Keratinocyte (primary cell): ENCODE measurements at regions not wholly inside any gene's neighbourhood (a gene's known extent, or its start where the extent isn't known, plus 50 kb on each side); places are given as distances from the start of the nearest gene placed in this dataset.

Experiments used
- DNase-seq: peaks from one replicate; pipeline ENCODE4 v3.0.0-alpha.2; 2011; ENCODE audit warnings: low read depth, missing footprints, low spot score
- FAIRE-seq: peaks from 2 replicates; lab custom pipeline; 2011; peaks lifted over from hg19 to GRCh38; lab: Jason Lieb, UNC
- H2AFZ ChIP-seq: 2 replicates; pipeline ENCODE4 v1.6.0; 2012; ENCODE audit warnings: low read length, control low read depth, inconsistent platforms; ENCODE audit not compliant: control insufficient read depth
- H3K27ac ChIP-seq: 2 replicates; pipeline ENCODE4 v1.5.1; 2011; ENCODE audit warnings: low read length; ENCODE audit not compliant: control insufficient read depth, insufficient read depth
- H3K27me3 ChIP-seq: 3 replicates; pipeline ENCODE4 v1.6.0; 2011; ENCODE audit warnings: low read length; ENCODE audit not compliant: control insufficient read depth, insufficient read depth; ENCODE audit errors: extremely low read depth
- H3K36me3 ChIP-seq, 2 experiments: 2 replicates in 1 of 2; 3 replicates in 1 of 2; pipeline ENCODE4 v1.5.1; 2011; ENCODE audit warnings: low read length in 2 of 2, mild to moderate bottlenecking in 1 of 2; ENCODE audit not compliant: control insufficient read depth in 2 of 2, insufficient read depth in 2 of 2; ENCODE audit errors: extremely low read depth in 1 of 2
- H3K4me1 ChIP-seq: 3 replicates; pipeline ENCODE4 v1.5.1; 2011; ENCODE audit warnings: low read length; ENCODE audit not compliant: control insufficient read depth, insufficient read depth; ENCODE audit errors: extremely low read depth
- H3K4me2 ChIP-seq: 3 replicates; pipeline ENCODE4 v1.6.0; 2011; ENCODE audit warnings: low read depth, low read length; ENCODE audit not compliant: control insufficient read depth, insufficient read depth; ENCODE audit errors: extremely low read depth
- H3K4me3 ChIP-seq, 3 experiments: fragments of 200-600 bp in 1 of 3; sonication (generic) in 1 of 3; 2 replicates in 2 of 3; 3 replicates in 1 of 3; pipeline ENCODE4 v1.5.1; 2011 to 2016; ENCODE audit warnings: low read length in 3 of 3, mild to moderate bottlenecking in 3 of 3, control low read depth in 2 of 3, inconsistent platforms in 1 of 3, low read depth in 1 of 3, mixed read lengths in 1 of 3, mixed run types in 1 of 3, moderate library complexity in 1 of 3; ENCODE audit not compliant: control insufficient read depth in 2 of 3, insufficient read depth in 2 of 3; ENCODE audit errors: extremely low read depth in 1 of 3
- H3K79me2 ChIP-seq: 2 replicates; pipeline ENCODE4 v1.6.0; 2012; ENCODE audit warnings: low read length; ENCODE audit not compliant: control insufficient read depth, insufficient read depth
- H3K9ac ChIP-seq: 3 replicates; pipeline ENCODE4 v1.6.0; 2011; ENCODE audit warnings: low read length; ENCODE audit not compliant: control insufficient read depth, insufficient read depth; ENCODE audit errors: extremely low read depth
- H3K9me1 ChIP-seq: 3 replicates; pipeline ENCODE4 v1.6.0; 2011; ENCODE audit warnings: low read length; ENCODE audit not compliant: control insufficient read depth, insufficient read depth; ENCODE audit errors: extremely low read depth
- H3K9me3 ChIP-seq: 2 replicates; pipeline ENCODE4 v1.5.1; 2012; ENCODE audit warnings: low read depth, low read length; ENCODE audit not compliant: control insufficient read depth
- H4K20me1 ChIP-seq: 3 replicates; pipeline ENCODE4 v1.6.0; 2011; ENCODE audit warnings: low read length; ENCODE audit not compliant: control insufficient read depth, insufficient read depth; ENCODE audit errors: extremely low read depth
- EZH2 ChIP-seq: IDR thresholded peaks from one replicate; pipeline ENCODE4 v1.6.1; 2012; ENCODE audit warnings: inconsistent platforms, mild to moderate bottlenecking, low read length, moderate library complexity
- dilution Hi-C: fragments of 300-500 bp; cut with MboI; formaldehyde crosslinking; loops from one replicate; pipeline ENCODE4 v1.7.0; 2020; ENCODE audit warnings: low sequenced_read_pairs; ENCODE audit not compliant: extremely low pct_ligation_motif_present
- TF ChIP-seq, protein P1 (sequence below), 3 experiments: IDR thresholded peaks in 1 of 3; conservative IDR thresholded peaks in 1 of 3; optimal IDR thresholded peaks in 1 of 3; 2 replicates in 2 of 3; 3 replicates in 1 of 3; pipeline versions ENCODE3 to v1.5.1; 2011; ENCODE audit warnings: low read length in 3 of 3, mild to moderate bottlenecking in 3 of 3, moderate library complexity in 2 of 3, control low read depth in 1 of 3, inconsistent platforms in 1 of 3; ENCODE audit not compliant: insufficient read depth in 2 of 3; ENCODE audit errors: extremely low read depth in 1 of 3

DNA sequence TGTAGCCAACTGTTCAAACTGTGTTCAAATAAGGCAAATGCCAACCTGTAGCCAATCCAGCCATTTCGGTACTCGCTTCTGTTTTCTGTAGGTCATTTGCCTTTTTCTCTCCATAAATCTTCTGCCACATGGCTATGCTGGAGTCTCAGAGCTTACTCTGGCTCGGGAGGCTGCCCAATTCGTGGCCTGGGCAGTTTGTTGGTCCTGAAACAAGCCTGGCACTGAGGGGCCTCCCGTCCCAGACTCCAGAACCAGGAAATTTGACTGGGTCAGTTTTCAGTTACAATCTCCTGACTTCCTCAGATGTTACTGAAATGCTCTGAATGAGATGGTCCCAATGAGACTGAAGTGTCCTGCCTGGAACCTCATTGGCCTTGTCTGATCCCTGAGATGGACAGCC lies 120.8 kb upstream of the NPAS2 start:
- Histone ChIP-seq H3K9ac (no peak overlapping the region), H3K36me3 (no peaks in the 10 kb centered on the region), H3K27ac (no peak overlapping the region), H3K4me1 (no peaks in the 10 kb centered on the region), H3K9me1 (no peaks in the 10 kb centered on the region), H3K4me2 (no peak overlapping the region), H2AFZ (no peak overlapping the region), H3K27me3 (no peaks in the 10 kb centered on the region), H3K9me3 (no peaks in the 10 kb centered on the region), H3K4me3 (no peak overlapping the region), H4K20me1 (no peaks in the 10 kb centered on the region), H3K79me2 (no peaks in the 10 kb centered on the region)
- FAIRE-seq (no peak), DNase-seq (no peak)
- dilution Hi-C loops: no loop called here
- no peak for TF ChIP-seq EZH2
- TF ChIP-seq, protein P1, sequence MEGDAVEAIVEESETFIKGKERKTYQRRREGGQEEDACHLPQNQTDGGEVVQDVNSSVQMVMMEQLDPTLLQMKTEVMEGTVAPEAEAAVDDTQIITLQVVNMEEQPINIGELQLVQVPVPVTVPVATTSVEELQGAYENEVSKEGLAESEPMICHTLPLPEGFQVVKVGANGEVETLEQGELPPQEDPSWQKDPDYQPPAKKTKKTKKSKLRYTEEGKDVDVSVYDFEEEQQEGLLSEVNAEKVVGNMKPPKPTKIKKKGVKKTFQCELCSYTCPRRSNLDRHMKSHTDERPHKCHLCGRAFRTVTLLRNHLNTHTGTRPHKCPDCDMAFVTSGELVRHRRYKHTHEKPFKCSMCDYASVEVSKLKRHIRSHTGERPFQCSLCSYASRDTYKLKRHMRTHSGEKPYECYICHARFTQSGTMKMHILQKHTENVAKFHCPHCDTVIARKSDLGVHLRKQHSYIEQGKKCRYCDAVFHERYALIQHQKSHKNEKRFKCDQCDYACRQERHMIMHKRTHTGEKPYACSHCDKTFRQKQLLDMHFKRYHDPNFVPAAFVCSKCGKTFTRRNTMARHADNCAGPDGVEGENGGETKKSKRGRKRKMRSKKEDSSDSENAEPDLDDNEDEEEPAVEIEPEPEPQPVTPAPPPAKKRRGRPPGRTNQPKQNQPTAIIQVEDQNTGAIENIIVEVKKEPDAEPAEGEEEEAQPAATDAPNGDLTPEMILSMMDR (optimal IDR thresholded peaks at IDR 0.05 in 1 of 3, IDR thresholded peaks at IDR 0.05 in 1 of 3, conservative IDR thresholded peaks at IDR 0.05 in 1 of 3; ENCODE audit: extremely low read depth in 1 of 3, insufficient read depth in 2 of 3, low read length in 3 of 3): no peak

DNA sequence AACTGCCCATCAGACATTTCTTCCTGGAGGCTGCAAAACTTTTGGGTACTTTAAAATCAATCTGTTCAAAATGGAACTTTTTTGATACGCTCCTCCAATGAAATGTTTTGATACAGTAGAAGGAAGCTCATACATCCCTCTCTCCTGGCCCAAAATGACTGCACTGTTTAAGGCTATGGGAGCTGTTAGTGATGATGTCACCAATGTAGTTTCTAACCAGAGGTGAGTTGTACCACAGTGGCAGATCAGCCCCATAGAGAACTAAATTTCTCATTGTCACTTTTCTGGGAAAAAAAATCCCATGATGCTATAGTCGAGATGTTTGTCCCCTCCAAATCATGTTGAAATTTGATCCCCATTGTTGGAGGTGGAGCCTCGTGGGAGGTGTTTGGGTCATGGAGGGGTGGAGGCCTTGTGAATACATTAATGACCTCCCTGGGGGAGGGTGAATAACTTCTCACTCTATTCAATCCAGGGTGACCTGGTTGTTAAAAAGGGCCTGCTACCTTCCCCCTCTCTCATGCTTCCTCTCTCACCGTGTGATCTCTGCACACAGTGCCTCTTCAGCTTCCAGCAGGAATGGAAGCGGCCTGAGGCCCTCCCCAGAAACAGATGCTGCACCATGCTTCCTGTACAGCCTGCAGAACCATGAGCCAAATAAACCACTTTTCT lies 117.4 kb upstream of the NPAS2 start:
- no peaks in the 10 kb centered on the region for H3K79me2 ChIP-seq
- TF ChIP-seq EZH2: no peak
- TF ChIP-seq, protein P1 (optimal IDR thresholded peaks at IDR 0.05 in 1 of 3, IDR thresholded peaks at IDR 0.05 in 1 of 3, conservative IDR thresholded peaks at IDR 0.05 in 1 of 3; ENCODE audit: extremely low read depth in 1 of 3, insufficient read depth in 2 of 3, low read length in 3 of 3): no peak
- no peak for FAIRE-seq
- no peak for DNase-seq
- H3K4me3 ChIP-seq: no peak overlapping the region
- dilution Hi-C loops: no loop called here
- H3K9me1 ChIP-seq: no peaks in the 10 kb centered on the region
- no peaks in the 10 kb centered on the region for H3K9me3 ChIP-seq
- no peaks in the 10 kb centered on the region for H3K27me3 ChIP-seq
- peaks cover 7% of the 10 kb centered on the region for H3K4me1 ChIP-seq
- H4K20me1 ChIP-seq: no peaks in the 10 kb centered on the region
- no peak overlapping the region for H3K4me2 ChIP-seq
- no peak overlapping the region for H3K9ac ChIP-seq
- no peak overlapping the region for H3K27ac ChIP-seq
- H2AFZ ChIP-seq: no peak overlapping the region
- H3K36me3 ChIP-seq: no peaks in the 10 kb centered on the region
